Coronary artery (tissue), 2 donors: ENCODE measurements at regions not wholly inside any gene's neighbourhood (a gene's known extent, or its start where the extent isn't known, plus 50 kb on each side); places are given as distances from the start of the nearest gene placed in this dataset.

Experiments
- DNase-seq: peaks from one replicate; pipeline ENCODE4 v3.0.0-alpha.2; 2017; ENCODE audit warnings: low spot score
- H3K27ac ChIP-seq, 2 donors: fragments of 200-600 bp; sonication (generic); one replicate each; pipeline ENCODE4 v1.5.1; 2016 to 2019
- H3K4me3 ChIP-seq: fragments of 200-600 bp; sonication (generic); 2 replicates; pipeline ENCODE4 v1.5.1; 2016; ENCODE audit warnings: mild to moderate bottlenecking, moderate library complexity
- TF ChIP-seq, protein P1 (sequence below): fragments of 200-600 bp; sonication (generic); IDR thresholded peaks from one replicate; pipeline ENCODE4 v1.5.1; 2019; ENCODE audit warnings: antibody characterized with exemption

GRCh38 chr1:182139496-182139895 is 78.0 kb upstream of the ZNF648 start:
- TF ChIP-seq, protein P1, sequence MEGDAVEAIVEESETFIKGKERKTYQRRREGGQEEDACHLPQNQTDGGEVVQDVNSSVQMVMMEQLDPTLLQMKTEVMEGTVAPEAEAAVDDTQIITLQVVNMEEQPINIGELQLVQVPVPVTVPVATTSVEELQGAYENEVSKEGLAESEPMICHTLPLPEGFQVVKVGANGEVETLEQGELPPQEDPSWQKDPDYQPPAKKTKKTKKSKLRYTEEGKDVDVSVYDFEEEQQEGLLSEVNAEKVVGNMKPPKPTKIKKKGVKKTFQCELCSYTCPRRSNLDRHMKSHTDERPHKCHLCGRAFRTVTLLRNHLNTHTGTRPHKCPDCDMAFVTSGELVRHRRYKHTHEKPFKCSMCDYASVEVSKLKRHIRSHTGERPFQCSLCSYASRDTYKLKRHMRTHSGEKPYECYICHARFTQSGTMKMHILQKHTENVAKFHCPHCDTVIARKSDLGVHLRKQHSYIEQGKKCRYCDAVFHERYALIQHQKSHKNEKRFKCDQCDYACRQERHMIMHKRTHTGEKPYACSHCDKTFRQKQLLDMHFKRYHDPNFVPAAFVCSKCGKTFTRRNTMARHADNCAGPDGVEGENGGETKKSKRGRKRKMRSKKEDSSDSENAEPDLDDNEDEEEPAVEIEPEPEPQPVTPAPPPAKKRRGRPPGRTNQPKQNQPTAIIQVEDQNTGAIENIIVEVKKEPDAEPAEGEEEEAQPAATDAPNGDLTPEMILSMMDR = no peak
- H3K4me3 ChIP-seq = no peak overlapping the region
- DNase-seq = no peak

GRCh38 chr1:182137546-182137945 is 76.0 kb upstream of the ZNF648 start:
- Histone ChIP-seq H3K4me3 (no peak overlapping the region), H3K27ac (no peak overlapping the region)

More at GRCh38 chr1:182139496-182139895, 78.0 kb upstream of the ZNF648 start:
- no peak overlapping the region for H3K27ac ChIP-seq

DNA sequence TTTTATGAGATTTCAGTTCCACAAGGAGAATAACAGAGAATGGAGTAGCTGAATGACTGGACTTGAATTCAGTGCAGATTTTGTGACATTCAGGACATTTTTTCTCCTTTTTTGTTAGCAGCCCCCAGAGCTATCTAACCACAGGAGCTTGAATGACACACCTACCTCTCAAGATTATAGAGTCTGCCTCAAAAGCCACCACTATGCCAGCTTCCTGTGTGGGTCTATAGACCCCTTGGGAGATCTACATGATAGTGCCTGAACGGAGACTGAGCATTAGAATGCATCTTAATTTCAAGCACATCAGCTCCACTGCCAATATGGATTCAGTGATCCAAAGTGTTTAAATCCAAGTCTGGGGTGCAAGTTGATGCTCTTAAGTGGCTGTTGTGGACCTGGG is 74.4 kb upstream of the ZNF648 start:
- no peak overlapping the region for H3K27ac ChIP-seq
- TF ChIP-seq, protein P1 = no peak
- no peak for DNase-seq
- no peak overlapping the region for H3K4me3 ChIP-seq

More at GRCh38 chr1:182137546-182137945, 76.0 kb upstream of the ZNF648 start:
- TF ChIP-seq, protein P1 = no peak
- DNase-seq = no peak

GRCh38 chr1:182134257-182134656 is 72.7 kb upstream of the ZNF648 start:
- DNase-seq = no peak
- no peak overlapping the region for H3K4me3 ChIP-seq
- no peak overlapping the region for H3K27ac ChIP-seq
- TF ChIP-seq, protein P1 = no peak

- no peak overlapping the region for H3K4me3 ChIP-seq
- no peak for DNase-seq
- H3K27ac ChIP-seq = no peak overlapping the region
- TF ChIP-seq, protein P1 = no peak
Observed at GRCh38 chr1:182133181-182133580, 71.7 kb upstream of the ZNF648 start.

DNA sequence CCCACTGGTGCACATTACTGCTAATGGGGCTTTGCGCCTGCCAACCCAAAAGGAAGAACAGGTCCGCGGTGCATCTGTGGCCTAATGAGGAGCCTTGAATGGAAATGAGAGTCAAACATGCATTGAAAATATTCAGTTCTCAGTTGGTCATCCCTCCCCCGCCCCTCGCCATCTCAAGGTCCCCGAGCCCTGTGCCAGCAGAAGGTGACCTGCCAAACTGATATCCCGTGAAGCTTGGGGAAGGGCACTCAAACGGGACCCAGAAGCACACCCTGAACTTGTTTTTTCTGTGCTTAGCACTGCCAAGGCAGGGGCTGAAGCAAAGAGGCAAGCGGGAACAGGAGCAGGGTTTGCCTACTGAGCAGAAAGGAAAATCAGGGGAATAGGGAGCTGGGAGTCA is 67.9 kb upstream of the ZNF648 start:
- no peak overlapping the region for H3K27ac ChIP-seq

GRCh38 chr1:182128502-182128901 is 67.0 kb upstream of the ZNF648 start:
- TF ChIP-seq, protein P1 = no peak
- DNase-seq = no peak
- Histone ChIP-seq H3K27ac (no peak overlapping the region), H3K4me3 (no peak overlapping the region)

More for the DNA sequence above, 67.9 kb upstream of the ZNF648 start:
- H3K4me3 ChIP-seq = no peak overlapping the region
- no peak for DNase-seq
- TF ChIP-seq, protein P1 = no peak
